CD8-positive, alpha-beta memory T cell (primary cell): ENCODE measurements at regions not wholly inside any gene's neighbourhood (a gene's known extent, or its start where the extent isn't known, plus 50 kb on each side); places are given as distances from the start of the nearest gene placed in this dataset.

Experiments used
- CTCF ChIA-PET: fragments of 350-600 bp; sonication (Branson Sonifier 250); formaldehyde crosslinking; loops from one replicate; lab custom pipeline; 2021; ENCODE audit warnings: antibody characterized with exemption; lab: Charles Lee
- POLR2A ChIA-PET: fragments of 350-600 bp; sonication (Branson Sonifier 250); formaldehyde crosslinking; loops from one replicate; lab custom pipeline; 2021; ENCODE audit warnings: antibody characterized with exemption; lab: Charles Lee
- DNase-seq, 5 donors: peaks; one replicate each; pipeline versions ENCODE4 v3.0.0 to v3.0.0-alpha.2; 2020 to 2022; ENCODE audit warnings: mixed read lengths in 1 of 5
- H3K27ac ChIP-seq: one replicate; pipeline ENCODE4 v1.7.0; 2013; ENCODE audit warnings: low read depth, mild to moderate bottlenecking, low read length, moderate library complexity
- H3K27me3 ChIP-seq: 2 replicates; pipeline ENCODE4 v1.7.0; 2013; ENCODE audit warnings: low read length, mild to moderate bottlenecking; ENCODE audit not compliant: insufficient read depth, poor library complexity, severe bottlenecking
- H3K36me3 ChIP-seq: 2 replicates; pipeline ENCODE4 v1.7.0; 2013; ENCODE audit warnings: mild to moderate bottlenecking, low read length, moderate library complexity; ENCODE audit not compliant: insufficient read depth
- H3K4me1 ChIP-seq: 2 replicates; pipeline ENCODE4 v1.7.0; 2013; ENCODE audit warnings: mild to moderate bottlenecking, low read length, moderate library complexity; ENCODE audit not compliant: insufficient read depth
- H3K4me3 ChIP-seq: 2 replicates; pipeline ENCODE4 v1.7.0; 2013; ENCODE audit warnings: mild to moderate bottlenecking, low read length
- H3K9me3 ChIP-seq: 2 replicates; pipeline ENCODE4 v1.7.0; 2013; ENCODE audit warnings: mild to moderate bottlenecking, low read length
- H3K27ac Mint-ChIP-seq, 8 donors: one replicate each; pipeline ENCODE4 v1.8.0; 2020 to 2021; ENCODE audit warnings: mixed read lengths in 8 of 8, mild to moderate bottlenecking in 6 of 8, inconsistent platforms in 3 of 8, moderate library complexity in 3 of 8
- H3K27me3 Mint-ChIP-seq, 2 donors: one replicate each; pipeline ENCODE4 v1.8.0; 2020 to 2021; ENCODE audit warnings: mixed read lengths in 2 of 2, mild to moderate bottlenecking in 1 of 2, moderate library complexity in 1 of 2
- H3K36me3 Mint-ChIP-seq, 3 donors: one replicate each; pipeline ENCODE4 v1.8.0; 2020 to 2021; ENCODE audit warnings: mixed read lengths in 3 of 3, inconsistent platforms in 1 of 3, mild to moderate bottlenecking in 1 of 3
- H3K4me1 Mint-ChIP-seq, 3 donors: one replicate each; pipeline ENCODE4 v1.8.0; 2020 to 2021; ENCODE audit warnings: mixed read lengths in 3 of 3, inconsistent platforms in 1 of 3, mild to moderate bottlenecking in 1 of 3
- H3K4me3 Mint-ChIP-seq, 7 donors: one replicate each; pipeline ENCODE4 v1.8.0; 2020 to 2021; ENCODE audit warnings: mixed read lengths in 7 of 7, mild to moderate bottlenecking in 6 of 7, moderate library complexity in 4 of 7, inconsistent platforms in 2 of 7
- H3K9me3 Mint-ChIP-seq, 5 donors: one replicate each; pipeline ENCODE4 v1.8.0; 2020 to 2022; ENCODE audit warnings: mixed read lengths in 5 of 5, mild to moderate bottlenecking in 3 of 5, moderate library complexity in 2 of 5, inconsistent platforms in 1 of 5

- peaks cover 7 to 44% of the 10 kb centered on the region in 2 donors for H3K27me3 Mint-ChIP-seq
- H3K27ac Mint-ChIP-seq = no peak overlapping the region
- no peaks in the 10 kb centered on the region for H3K9me3 Mint-ChIP-seq
- no peak overlapping the region for H3K27ac ChIP-seq
- POLR2A ChIA-PET = no interaction called here
- no peaks in the 10 kb centered on the region for H3K36me3 ChIP-seq
- no peaks in the 10 kb centered on the region for H3K9me3 ChIP-seq
- no peaks in the 10 kb centered on the region for H3K4me1 ChIP-seq
- CTCF ChIA-PET = no interaction called here
- no peaks in the 10 kb centered on the region for H3K4me1 Mint-ChIP-seq
- H3K4me3 ChIP-seq = no peak overlapping the region
- H3K36me3 Mint-ChIP-seq = no peaks in the 10 kb centered on the region
- no peaks in the 10 kb centered on the region for H3K27me3 ChIP-seq
- no peak for DNase-seq
- no peak overlapping the region for H3K4me3 Mint-ChIP-seq
Measured at GRCh38 chr2:191496838-191497237, 181.1 kb upstream of the NABP1 start.

DNA sequence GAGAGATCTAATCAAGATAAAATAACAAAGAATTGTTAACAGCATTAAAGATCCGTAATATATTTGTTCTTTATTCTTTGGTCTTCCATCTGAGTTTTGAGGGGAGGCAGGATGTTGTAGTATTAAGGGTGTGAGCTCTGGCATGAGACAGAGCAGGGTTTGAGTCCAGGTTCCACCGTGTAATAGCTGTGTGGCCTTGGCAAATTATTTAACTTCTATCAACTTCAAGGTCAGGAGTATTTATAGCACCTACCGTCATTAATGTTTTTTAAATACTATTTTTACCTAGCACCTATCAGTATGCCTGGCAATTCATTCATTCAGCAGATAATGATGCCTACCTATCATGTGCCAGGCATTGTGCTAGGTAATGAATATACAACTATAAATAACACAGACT is 180.1 kb upstream of the NABP1 start:
- Histone ChIP-seq H3K9me3 (no peaks in the 10 kb centered on the region), H3K27me3 (no peaks in the 10 kb centered on the region), H3K27ac (no peak overlapping the region), H3K4me1 (no peaks in the 10 kb centered on the region), H3K36me3 (no peaks in the 10 kb centered on the region), H3K4me3 (no peak overlapping the region)
- no peak overlapping the region for H3K27ac Mint-ChIP-seq
- H3K4me1 Mint-ChIP-seq = no peaks in the 10 kb centered on the region
- no peaks in the 10 kb centered on the region for H3K36me3 Mint-ChIP-seq
- peaks cover 7 to 48% of the 10 kb centered on the region in 2 donors for H3K27me3 Mint-ChIP-seq
- H3K9me3 Mint-ChIP-seq = no peaks in the 10 kb centered on the region
- ChIA-PET CTCF (no interaction called here), POLR2A (no interaction called here)
- DNase-seq = no peak
- H3K4me3 Mint-ChIP-seq = no peak overlapping the region

DNA sequence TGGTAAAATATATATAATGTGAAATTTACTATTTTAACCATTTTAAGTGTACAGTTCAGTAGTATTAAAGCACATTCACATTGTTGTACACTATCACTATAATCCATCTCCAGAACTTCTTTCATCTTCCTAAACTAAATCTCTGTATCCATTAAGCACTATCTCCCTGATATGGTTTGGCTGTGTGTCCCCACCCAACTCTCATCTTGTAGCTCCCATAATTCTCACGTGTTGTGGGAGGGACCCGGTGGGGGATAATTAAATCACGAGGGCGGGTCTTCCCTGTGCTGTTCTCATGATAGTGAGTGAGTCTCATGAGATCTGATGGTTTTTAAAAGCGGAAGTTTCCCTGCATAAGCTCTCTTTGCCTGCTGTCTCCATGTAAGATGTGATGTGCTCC is 178.9 kb upstream of the NABP1 start:
- Mint-ChIP-seq H3K4me3 (no peak overlapping the region), H3K27ac (peak overlapping the region in 1 of 8 donors; percentile 2), H3K27me3 (peaks cover 10 to 49% of the 10 kb centered on the region in 2 donors), H3K4me1 (no peaks in the 10 kb centered on the region), H3K9me3 (no peaks in the 10 kb centered on the region), H3K36me3 (no peaks in the 10 kb centered on the region)
- ChIA-PET POLR2A (no interaction called here), CTCF (no interaction called here)
- no peaks in the 10 kb centered on the region for H3K27me3 ChIP-seq
- H3K9me3 ChIP-seq = no peaks in the 10 kb centered on the region
- no peak for DNase-seq
- H3K4me3 ChIP-seq = no peak overlapping the region
- no peaks in the 10 kb centered on the region for H3K36me3 ChIP-seq
- H3K27ac ChIP-seq = no peak overlapping the region
- H3K4me1 ChIP-seq = no peaks in the 10 kb centered on the region

- ChIA-PET CTCF (no interaction called here), POLR2A (no interaction called here)
- Histone ChIP-seq H3K27ac (no peak overlapping the region), H3K4me1 (no peaks in the 10 kb centered on the region), H3K9me3 (no peaks in the 10 kb centered on the region), H3K36me3 (no peaks in the 10 kb centered on the region), H3K4me3 (no peak overlapping the region), H3K27me3 (no peaks in the 10 kb centered on the region)
- no peaks in the 10 kb centered on the region for H3K4me1 Mint-ChIP-seq
- peaks cover 8 to 44% of the 10 kb centered on the region in 2 donors for H3K27me3 Mint-ChIP-seq
- no peak overlapping the region for H3K4me3 Mint-ChIP-seq
- H3K36me3 Mint-ChIP-seq = no peaks in the 10 kb centered on the region
- H3K9me3 Mint-ChIP-seq = no peaks in the 10 kb centered on the region
- no peak for DNase-seq
- H3K27ac Mint-ChIP-seq = no peak overlapping the region
Measured at GRCh38 chr2:191499874-191500565, 177.9 kb upstream of the NABP1 start.

GRCh38 chr2:191500566-191500883 is 177.4 kb upstream of the NABP1 start:
- no peaks in the 10 kb centered on the region for H3K4me1 ChIP-seq
- DNase-seq = no peak
- Mint-ChIP-seq H3K27ac (no peak overlapping the region), H3K36me3 (no peaks in the 10 kb centered on the region), H3K27me3 (peaks cover 6 to 45% of the 10 kb centered on the region in 2 donors), H3K4me1 (no peaks in the 10 kb centered on the region), H3K9me3 (no peaks in the 10 kb centered on the region), H3K4me3 (no peak overlapping the region)
- POLR2A ChIA-PET = no interaction called here
- H3K36me3 ChIP-seq = no peaks in the 10 kb centered on the region
- CTCF ChIA-PET = no interaction called here
- no peak overlapping the region for H3K4me3 ChIP-seq
- H3K27ac ChIP-seq = no peak overlapping the region
- H3K27me3 ChIP-seq = no peaks in the 10 kb centered on the region
- no peaks in the 10 kb centered on the region for H3K9me3 ChIP-seq

GRCh38 chr2:191500884-191501560 is 176.9 kb upstream of the NABP1 start:
- Histone ChIP-seq H3K9me3 (no peaks in the 10 kb centered on the region), H3K4me3 (no peak overlapping the region), H3K27me3 (no peaks in the 10 kb centered on the region), H3K36me3 (no peaks in the 10 kb centered on the region), H3K4me1 (no peaks in the 10 kb centered on the region), H3K27ac (no peak overlapping the region)
- H3K27ac Mint-ChIP-seq = no peak overlapping the region
- ChIA-PET CTCF (no interaction called here), POLR2A (no interaction called here)
- no peaks in the 10 kb centered on the region for H3K36me3 Mint-ChIP-seq
- no peaks in the 10 kb centered on the region for H3K4me1 Mint-ChIP-seq
- H3K27me3 Mint-ChIP-seq = peaks cover 10 to 42% of the 10 kb centered on the region in 2 donors
- no peak overlapping the region for H3K4me3 Mint-ChIP-seq
- no peak for DNase-seq
- H3K9me3 Mint-ChIP-seq = no peaks in the 10 kb centered on the region

DNA sequence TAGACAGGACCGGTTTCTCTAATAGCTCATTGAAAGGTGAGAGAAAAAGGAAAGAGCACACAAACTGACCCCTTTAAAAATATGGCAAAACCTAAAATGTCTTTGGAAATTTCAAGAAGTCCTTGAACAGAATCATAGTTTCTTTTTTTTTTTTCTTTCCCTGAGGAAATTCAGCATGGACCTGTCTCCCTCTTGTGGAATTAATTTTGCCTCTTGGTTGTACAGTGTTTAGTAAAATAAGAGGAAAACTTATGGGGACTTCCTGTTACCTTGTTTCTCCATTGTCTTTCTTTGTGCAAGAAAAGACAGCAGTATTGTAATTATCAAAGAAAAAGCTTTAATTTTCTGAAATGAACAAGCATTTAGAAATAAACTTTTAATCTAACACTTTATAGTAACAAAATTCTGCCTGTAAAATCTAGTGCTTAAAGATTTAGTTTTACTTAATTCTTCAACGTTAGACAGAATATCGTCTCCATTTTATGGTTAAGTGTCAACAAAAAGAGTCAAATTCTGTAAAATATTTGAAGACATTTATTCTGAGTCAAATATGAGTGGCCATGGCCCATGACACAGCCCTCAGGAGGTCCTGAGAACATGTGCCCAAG is 176.3 kb upstream of the NABP1 start:
- Mint-ChIP-seq H3K4me1 (no peaks in the 10 kb centered on the region), H3K27ac (no peak overlapping the region), H3K4me3 (no peak overlapping the region), H3K27me3 (peaks cover 10 to 46% of the 10 kb centered on the region in 2 donors), H3K36me3 (no peaks in the 10 kb centered on the region), H3K9me3 (peaks cover 0 to 4% (median 0%) of the 10 kb centered on the region in 5 donors)
- Histone ChIP-seq H3K27me3 (no peaks in the 10 kb centered on the region), H3K9me3 (no peaks in the 10 kb centered on the region), H3K4me3 (no peak overlapping the region), H3K27ac (no peak overlapping the region), H3K4me1 (no peaks in the 10 kb centered on the region), H3K36me3 (no peaks in the 10 kb centered on the region)
- DNase-seq = no peak
- ChIA-PET POLR2A (no interaction called here), CTCF (no interaction called here)

DNA sequence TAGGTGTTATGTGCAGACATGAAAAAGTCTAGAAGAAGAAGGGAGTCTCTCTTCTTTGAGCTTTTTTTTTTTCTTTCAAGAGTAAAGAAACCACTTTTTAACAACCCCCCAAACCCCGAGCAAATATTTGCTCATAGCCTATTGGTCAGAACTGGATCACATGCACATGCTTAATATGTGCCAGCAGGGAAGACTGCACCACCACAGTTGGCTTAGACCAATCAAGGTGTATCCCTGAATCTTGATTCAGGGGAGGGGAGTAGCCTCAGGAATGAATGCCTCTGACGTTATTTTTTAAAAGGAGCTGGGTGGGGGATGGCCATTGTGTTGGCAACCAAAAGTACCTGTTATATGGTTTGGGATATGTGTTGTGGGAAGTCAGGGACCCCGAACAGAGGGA is 171.4 kb upstream of the NABP1 start:
- H3K27ac ChIP-seq = no peak overlapping the region
- peaks cover 8 to 14% (median 11%) of the 10 kb centered on the region in 5 donors for H3K9me3 Mint-ChIP-seq
- no peak overlapping the region for H3K4me3 Mint-ChIP-seq
- no peaks in the 10 kb centered on the region for H3K36me3 ChIP-seq
- CTCF ChIA-PET = no interaction called here
- POLR2A ChIA-PET = no interaction called here
- no peaks in the 10 kb centered on the region for H3K27me3 ChIP-seq
- DNase-seq = no peak
- H3K27ac Mint-ChIP-seq = no peak overlapping the region
- H3K4me1 ChIP-seq = no peaks in the 10 kb centered on the region
- peaks cover 14 to 45% of the 10 kb centered on the region in 2 donors for H3K27me3 Mint-ChIP-seq
- peaks cover 0 to 5% (median 0%) of the 10 kb centered on the region in 3 donors for H3K36me3 Mint-ChIP-seq
- no peaks in the 10 kb centered on the region for H3K9me3 ChIP-seq
- no peaks in the 10 kb centered on the region for H3K4me1 Mint-ChIP-seq
- no peak overlapping the region for H3K4me3 ChIP-seq
